HG03135 (cell line): ENCODE measurements at regions not wholly inside any gene's neighbourhood (a gene's known extent, or its start where the extent isn't known, plus 50 kb on each side); places are given as distances from the start of the nearest gene placed in this dataset.

Experiments
- ATAC-seq: cut with Tn5 transposase; IDR thresholded peaks from one replicate; pipeline ENCODE4 v1.9.1; 2021; ENCODE audit warnings: mild to moderate bottlenecking, moderate library complexity; ENCODE audit not compliant: unreplicated experiment

- ATAC-seq: no peak
Observed at GRCh38 chr2:57546478-57546877, 500.1 kb upstream of the VRK2 start.

GRCh38 chr2:57549642-57550102 is 496.9 kb upstream of the VRK2 start:
- no peak for ATAC-seq

GRCh38 chr2:57550912-57551311 is 495.7 kb upstream of the VRK2 start:
- no peak for ATAC-seq

- ATAC-seq: no peak
Observed at GRCh38 chr2:57552885-57553284, 493.7 kb upstream of the VRK2 start.

GRCh38 chr2:57554348-57554747 is 492.3 kb upstream of the VRK2 start:
- no peak for ATAC-seq

GRCh38 chr2:57558312-57558711 is 488.3 kb upstream of the VRK2 start:
- no peak for ATAC-seq

GRCh38 chr2:57562495-57562894 is 484.1 kb upstream of the VRK2 start:
- no peak for ATAC-seq

- ATAC-seq: no peak
Observed at GRCh38 chr2:57563015-57563414, 483.6 kb upstream of the VRK2 start.

- no peak for ATAC-seq
Observed at GRCh38 chr2:57567245-57567644, 479.4 kb upstream of the VRK2 start.

GRCh38 chr2:57569396-57569795 is 477.2 kb upstream of the VRK2 start:
- ATAC-seq: no peak

- ATAC-seq: no peak
Observed at GRCh38 chr2:57570961-57571360, 475.6 kb upstream of the VRK2 start.

- no peak for ATAC-seq
Observed at GRCh38 chr2:57575700-57576268, 470.8 kb upstream of the VRK2 start.

- ATAC-seq: no peak
Observed at GRCh38 chr2:57576983-57577382, 469.6 kb upstream of the VRK2 start.

GRCh38 chr2:57597940-57598339 is 448.7 kb upstream of the VRK2 start:
- ATAC-seq: no peak

- no peak for ATAC-seq
Observed at GRCh38 chr2:57598551-57598950, 448.1 kb upstream of the VRK2 start.

- ATAC-seq: no peak
Observed at GRCh38 chr2:57602733-57603132, 443.9 kb upstream of the VRK2 start.

GRCh38 chr2:57614988-57615387 is 431.6 kb upstream of the VRK2 start:
- no peak for ATAC-seq

- ATAC-seq: no peak
Observed at GRCh38 chr2:57615855-57616556, 430.6 kb upstream of the VRK2 start.

GRCh38 chr2:57617318-57617717 is 429.3 kb upstream of the VRK2 start:
- no peak for ATAC-seq

- no peak for ATAC-seq
Observed at GRCh38 chr2:57621122-57621663, 425.4 kb upstream of the VRK2 start.

- no peak for ATAC-seq
Observed at GRCh38 chr2:57622009-57622408, 424.6 kb upstream of the VRK2 start.

- no peak for ATAC-seq
Observed at GRCh38 chr2:57656198-57656597, 390.4 kb upstream of the VRK2 start.

GRCh38 chr2:57669570-57669969 is 377.0 kb upstream of the VRK2 start:
- ATAC-seq: no peak
